ENCODE measurements at regions not wholly inside any gene's neighbourhood (a gene's known extent, or its start where the extent isn't known, plus 50 kb on each side); places are given as distances from the start of the nearest gene placed in this dataset.
"Not testable (repeated sequence)": the region's sequence is repeated elsewhere in the genome, so short reads cannot be mapped to it uniquely, and the experiment has no call there.

GRCh38 chr12:34305176-34305575 is 282.9 kb downstream of the ALG10 start:
- DNase-seq, result no peak

- DNase-seq, result no peak
Measured at GRCh38 chr12:34306133-34306830, 284.0 kb downstream of the ALG10 start.

- not testable (repeated sequence) for DNase-seq
Measured at GRCh38 chr12:34309806-34310804, 287.8 kb downstream of the ALG10 start.

- DNase-seq, result no peak
Measured at GRCh38 chr12:34311337-34311736, 289.0 kb downstream of the ALG10 start.

GRCh38 chr12:34327671-34328070 is 305.4 kb downstream of the ALG10 start:
- DNase-seq, result no peak

GRCh38 chr12:34333337-34333736 is 311.0 kb downstream of the ALG10 start:
- DNase-seq, result no peak

GRCh38 chr12:34334538-34334937 is 312.2 kb downstream of the ALG10 start:
- DNase-seq, result no peak

- DNase-seq, result no peak
Measured at GRCh38 chr12:34334953-34335743, 312.9 kb downstream of the ALG10 start.

- no peak for DNase-seq
Measured at GRCh38 chr12:34335819-34336262, 313.5 kb downstream of the ALG10 start.

- no peak for DNase-seq
Measured at GRCh38 chr12:34336619-34337465, 314.5 kb downstream of the ALG10 start.

- no peak for DNase-seq
Measured at GRCh38 chr12:34338751-34339150, 316.5 kb downstream of the ALG10 start.

GRCh38 chr12:34339922-34340321 is 317.6 kb downstream of the ALG10 start:
- no peak for DNase-seq

- no peak for DNase-seq
Measured at GRCh38 chr12:34340534-34341361, 318.5 kb downstream of the ALG10 start.

- DNase-seq, result no peak
Measured at GRCh38 chr12:34341362-34341733, 319.1 kb downstream of the ALG10 start.

GRCh38 chr12:34342048-34342447 is 319.8 kb downstream of the ALG10 start:
- no peak for DNase-seq

GRCh38 chr12:34343345-34343744 is 321.0 kb downstream of the ALG10 start:
- no peak for DNase-seq

- DNase-seq, result no peak
Measured at GRCh38 chr12:34343766-34344165, 321.5 kb downstream of the ALG10 start.

GRCh38 chr12:34344851-34345522 is 322.7 kb downstream of the ALG10 start:
- no peak for DNase-seq

GRCh38 chr12:34345801-34346200 is 323.5 kb downstream of the ALG10 start:
- no peak for DNase-seq

GRCh38 chr12:34346372-34347034 is 324.2 kb downstream of the ALG10 start:
- no peak for DNase-seq
